OCI-LY7 (cell line): ENCODE measurements at regions not wholly inside any gene's neighbourhood (a gene's known extent, or its start where the extent isn't known, plus 50 kb on each side); places are given as distances from the start of the nearest gene placed in this dataset.

Experiments
- CTCF ChIP-seq: fragments of 200-600 bp; sonication (generic); conservative IDR thresholded peaks from 2 replicates; pipeline ENCODE4 v1.5.1; 2014; ENCODE audit warnings: mild to moderate bottlenecking, antibody characterized with exemption, low read length, moderate library complexity, mixed read lengths
- EZH2phosphoT487 ChIP-seq: fragments of 200-600 bp; sonication (generic); IDR thresholded peaks from 2 replicates; pipeline ENCODE4 v1.6.1; 2018; ENCODE audit warnings: low read depth, borderline replicate concordance, mild to moderate bottlenecking, mixed run types, antibody characterized with exemption, low read length, moderate library complexity, mixed read lengths

GRCh38 chr2:16744521-16744920 lies 78.9 kb upstream of the CYRIA start:
- no peak for TF ChIP-seq CTCF
- TF ChIP-seq EZH2phosphoT487, result no peak
